CMK (cell line): ENCODE measurements at regions not wholly inside any gene's neighbourhood (a gene's known extent, or its start where the extent isn't known, plus 50 kb on each side); places are given as distances from the start of the nearest gene placed in this dataset.

Source experiments
- DNase-seq: peaks from one replicate; pipeline ENCODE4 v3.0.0-alpha.2; 2010; ENCODE audit warnings: low read depth

DNA sequence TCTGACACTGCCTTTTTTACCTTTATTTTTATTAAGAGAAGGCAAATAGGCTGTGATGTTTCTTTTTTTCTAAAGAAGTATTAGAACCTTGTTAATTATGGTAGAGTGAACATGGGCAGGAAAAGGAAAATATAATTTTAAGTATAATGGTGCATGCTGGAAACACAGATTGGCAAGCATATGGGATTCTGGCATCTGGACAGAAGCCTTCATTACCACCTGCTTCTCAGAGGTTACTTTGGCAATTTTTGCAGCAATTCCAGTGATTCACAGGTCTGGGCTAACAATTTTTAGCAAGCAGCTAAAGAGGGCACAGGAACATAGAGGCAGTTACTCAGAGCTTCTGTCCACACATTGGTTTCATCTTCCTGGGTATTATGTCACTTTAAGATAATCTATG, 258.3 kb downstream of the DIPK2A start:
- DNase-seq, result no peak

DNA sequence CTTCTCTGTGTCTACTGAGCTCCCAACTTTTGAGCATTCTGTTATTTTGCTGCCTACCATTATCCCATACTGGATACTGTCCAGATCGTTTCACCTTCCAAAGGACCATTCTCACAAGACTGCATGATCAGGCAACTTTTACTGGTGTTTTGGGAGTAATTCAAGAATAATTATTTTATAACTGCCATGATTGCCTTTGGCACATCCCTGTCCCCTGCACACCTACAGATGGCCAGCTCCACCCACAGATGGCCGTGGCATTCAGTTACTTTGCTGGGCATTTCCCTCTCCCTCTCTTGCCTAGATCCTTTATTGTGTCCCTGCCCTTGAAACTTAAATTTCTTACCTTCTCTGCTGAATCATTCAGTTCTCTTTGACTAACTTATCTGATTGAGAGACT, 263.9 kb downstream of the DIPK2A start:
- no peak for DNase-seq

DNA sequence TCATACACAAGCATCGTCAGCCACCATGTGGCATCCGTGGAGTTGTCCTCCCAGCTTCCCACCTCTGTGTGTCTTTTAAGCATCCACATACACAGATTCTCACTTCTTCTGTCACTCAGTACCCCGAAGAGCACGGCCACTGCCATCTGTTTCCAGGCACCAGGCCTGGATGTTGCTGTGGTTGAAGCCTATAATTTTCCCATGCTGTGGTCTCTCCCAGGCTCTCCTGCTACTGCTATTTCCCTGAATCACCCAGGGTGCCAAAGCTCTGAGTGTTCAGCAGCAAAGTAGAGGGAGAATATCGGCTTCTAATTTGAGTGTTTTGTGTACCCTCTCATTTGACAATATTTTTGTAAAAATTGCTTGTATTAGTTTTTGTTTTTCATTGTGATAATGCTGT, 265.7 kb downstream of the DIPK2A start:
- no peak for DNase-seq

DNA sequence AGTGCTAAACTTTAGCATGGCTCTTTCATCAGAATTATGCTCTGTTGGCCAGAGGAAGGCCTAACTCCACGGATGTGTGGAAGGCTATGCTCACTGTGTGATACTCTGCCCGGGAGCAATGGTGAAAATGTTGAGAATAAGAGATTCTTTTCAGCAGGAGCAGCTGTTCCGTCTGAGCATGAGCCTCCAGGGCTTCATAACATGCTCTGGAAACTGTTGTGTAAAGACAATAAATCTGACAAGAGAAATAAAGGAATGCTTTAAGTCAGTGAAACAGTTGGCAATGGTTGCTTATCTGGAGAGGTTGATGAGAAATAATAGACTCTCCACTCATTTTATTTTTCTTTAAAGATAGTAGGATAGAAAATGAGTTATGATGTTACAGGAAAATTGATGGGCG, 269.8 kb downstream of the DIPK2A start:
- no peak for DNase-seq

DNA sequence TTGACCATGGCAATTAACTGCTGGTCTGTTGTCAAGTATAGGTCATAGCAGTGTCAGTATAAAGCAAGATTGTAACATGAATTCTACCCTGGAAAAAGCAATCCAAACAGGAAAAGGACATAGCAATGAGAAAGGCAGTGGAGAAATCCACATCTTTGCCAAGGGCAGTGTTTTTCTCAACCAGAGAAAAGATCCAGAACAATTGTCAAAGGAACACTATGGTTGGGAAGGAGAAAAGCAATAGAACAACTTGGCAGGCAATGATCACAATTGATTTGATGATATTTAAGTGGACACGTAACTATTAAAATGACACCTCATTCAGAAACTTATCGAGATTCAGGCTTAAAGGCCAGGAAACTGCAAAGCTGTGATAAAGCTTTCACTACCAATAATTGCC, 271.1 kb downstream of the DIPK2A start:
- DNase-seq, result no peak

DNA sequence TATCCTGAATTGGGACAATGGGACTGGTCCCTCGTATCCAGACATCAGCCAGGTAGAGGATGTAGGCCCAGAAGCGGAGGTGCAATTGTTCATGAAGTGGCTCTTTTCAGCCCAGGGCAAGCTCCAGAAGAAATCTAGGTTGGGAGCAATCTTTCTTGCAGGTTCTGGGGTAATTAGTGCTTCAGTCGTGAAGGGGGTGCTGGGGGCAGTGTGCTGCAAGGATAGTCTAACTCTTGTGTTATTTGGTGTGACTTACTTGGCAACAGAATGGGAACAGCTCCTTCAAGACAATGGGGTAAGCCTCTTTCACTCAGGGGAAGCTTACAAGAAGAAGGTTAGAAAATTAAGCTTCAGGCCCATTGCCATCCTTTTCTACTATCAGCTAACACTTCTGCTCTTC, 273.0 kb downstream of the DIPK2A start:
- DNase-seq, result no peak

DNA sequence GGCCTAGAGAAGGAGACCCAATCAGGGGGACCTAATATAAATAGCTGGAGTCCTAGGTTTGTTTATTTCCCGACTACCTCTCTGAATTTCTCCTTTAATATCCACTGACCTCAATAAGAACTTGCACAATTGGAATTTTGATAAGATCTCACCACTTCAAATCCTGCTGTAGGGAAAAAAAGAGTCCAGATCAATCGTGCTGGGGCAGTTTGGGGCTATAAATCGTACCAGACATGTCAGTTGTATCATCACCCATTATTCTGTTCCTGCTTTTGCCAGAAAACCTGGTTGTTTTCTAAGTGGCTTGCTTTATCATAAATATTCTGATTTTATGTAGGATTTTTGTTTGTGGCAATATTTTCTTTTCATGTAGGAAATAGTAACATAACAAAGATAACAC, 281.3 kb downstream of the DIPK2A start:
- no peak for DNase-seq

DNA sequence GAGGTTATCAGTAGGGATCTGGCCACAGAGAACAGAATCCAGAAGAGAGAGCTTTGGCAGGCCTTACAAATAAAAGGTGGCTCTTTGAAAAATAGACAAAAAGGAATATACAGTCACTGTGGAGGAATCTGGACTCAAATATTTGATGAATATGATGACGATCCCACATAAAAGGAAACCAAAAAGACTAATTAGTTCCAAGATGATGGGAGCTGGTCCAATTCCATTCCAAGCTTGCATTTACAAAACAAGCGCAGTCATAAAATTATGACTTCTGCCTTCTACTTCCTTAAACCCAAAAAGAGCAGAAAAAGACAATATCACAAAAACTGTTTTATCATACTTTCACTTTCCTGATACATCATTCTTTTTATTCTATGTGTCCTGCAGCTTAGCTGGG, 285.8 kb downstream of the DIPK2A start:
- no peak for DNase-seq

DNA sequence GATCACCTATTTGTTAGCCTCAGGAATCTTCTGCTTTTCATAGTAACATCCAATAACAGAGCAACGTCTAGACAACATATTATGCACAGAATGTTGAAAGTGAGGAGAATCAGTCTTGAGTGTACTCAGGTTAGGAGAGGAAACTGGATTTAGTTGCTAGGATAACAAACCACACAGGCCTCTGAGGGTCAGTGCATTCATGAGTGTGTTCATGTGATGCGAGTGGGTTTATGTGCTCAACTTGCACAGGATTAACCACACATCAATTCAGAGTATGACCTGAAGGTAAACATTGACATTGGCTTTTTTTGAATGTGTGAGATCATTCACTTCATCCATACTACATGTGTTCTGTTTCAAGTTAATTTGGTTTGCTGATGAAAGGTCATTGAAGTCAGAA, 287.6 kb downstream of the DIPK2A start:
- no peak for DNase-seq

DNA sequence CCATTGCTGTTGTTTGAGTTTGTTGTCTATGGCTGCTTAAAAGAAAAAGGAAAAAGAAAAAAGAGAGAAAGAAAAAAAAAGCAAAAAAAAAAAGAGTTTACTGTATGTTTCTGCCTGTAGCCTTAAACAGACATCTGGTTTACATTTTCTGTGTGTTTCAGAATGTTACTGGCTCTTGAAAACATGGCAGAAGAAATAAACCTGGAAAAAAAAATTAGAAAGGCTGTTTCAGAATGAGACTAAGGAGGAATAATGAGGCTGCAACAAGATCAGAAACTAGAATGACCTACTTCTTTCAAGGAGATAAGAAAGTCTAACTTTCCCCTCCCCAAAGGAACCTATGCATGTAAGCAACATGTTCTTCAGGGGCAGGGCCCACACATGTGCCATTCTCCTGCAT, 292.1 kb downstream of the DIPK2A start:
- no peak for DNase-seq

DNA sequence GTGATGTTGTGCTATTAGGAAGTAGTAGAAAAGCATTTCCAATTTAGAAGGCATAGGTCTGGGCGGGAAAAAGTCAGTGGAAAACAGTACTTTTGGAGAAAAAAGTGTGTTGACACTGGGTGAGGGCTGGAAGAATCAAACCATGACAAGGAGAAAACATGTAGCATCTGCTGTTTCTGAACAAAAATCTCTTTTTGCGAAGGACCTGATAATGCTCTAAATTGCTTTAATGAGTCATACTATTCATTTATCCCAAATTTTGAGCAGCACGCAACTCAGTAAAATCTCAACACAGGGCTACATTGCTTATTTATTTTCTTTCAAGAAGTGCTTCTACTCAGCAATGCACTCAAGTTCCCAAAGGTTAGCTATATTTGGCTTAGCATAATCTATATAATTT, 292.7 kb downstream of the DIPK2A start:
- no peak for DNase-seq

DNA sequence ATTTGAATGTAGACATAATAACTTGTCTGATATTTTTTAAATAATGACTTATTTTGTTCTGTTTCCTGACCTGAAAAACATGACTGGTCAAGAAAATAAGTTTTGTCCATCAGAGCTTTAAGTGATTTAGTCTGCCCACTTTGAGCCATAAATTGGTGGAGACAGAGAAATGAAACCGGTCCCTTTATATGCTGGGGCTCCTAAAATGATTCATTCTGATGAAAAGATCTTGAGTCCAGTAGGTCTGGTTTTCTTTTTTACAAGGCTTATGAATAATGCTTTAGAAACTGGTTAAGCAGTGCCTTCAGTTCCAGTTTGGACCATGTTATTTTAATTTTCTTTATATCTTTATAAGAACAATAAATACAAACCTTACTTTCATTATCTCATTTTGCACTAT, 293.2 kb downstream of the DIPK2A start:
- DNase-seq, result no peak

DNA sequence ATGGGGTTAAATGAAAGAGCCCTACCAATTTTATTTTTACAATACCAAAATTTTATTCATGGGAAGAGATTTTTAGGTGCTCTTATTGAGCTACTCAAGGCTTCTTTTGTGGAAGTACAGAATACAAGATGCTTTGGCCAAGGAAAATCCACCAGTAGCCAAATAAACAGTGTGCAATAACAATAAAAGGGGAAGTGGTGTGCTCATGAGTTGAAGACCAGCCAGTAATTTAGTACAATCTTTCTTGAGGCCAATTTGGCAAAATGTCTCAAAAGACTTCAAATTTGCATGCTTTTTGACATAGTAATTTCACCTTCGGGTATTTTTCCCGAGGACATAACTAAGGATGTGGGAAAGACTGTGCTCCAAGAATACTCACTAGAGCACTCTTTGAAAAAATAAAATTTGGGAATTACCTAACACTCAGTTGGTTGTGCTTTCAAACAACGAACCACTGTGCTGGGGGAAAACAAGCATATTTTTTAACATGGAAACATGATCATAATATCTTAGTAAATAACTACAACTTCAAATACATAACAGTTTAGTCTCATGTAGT, 294.0 kb downstream of the DIPK2A start:
- no peak for DNase-seq

DNA sequence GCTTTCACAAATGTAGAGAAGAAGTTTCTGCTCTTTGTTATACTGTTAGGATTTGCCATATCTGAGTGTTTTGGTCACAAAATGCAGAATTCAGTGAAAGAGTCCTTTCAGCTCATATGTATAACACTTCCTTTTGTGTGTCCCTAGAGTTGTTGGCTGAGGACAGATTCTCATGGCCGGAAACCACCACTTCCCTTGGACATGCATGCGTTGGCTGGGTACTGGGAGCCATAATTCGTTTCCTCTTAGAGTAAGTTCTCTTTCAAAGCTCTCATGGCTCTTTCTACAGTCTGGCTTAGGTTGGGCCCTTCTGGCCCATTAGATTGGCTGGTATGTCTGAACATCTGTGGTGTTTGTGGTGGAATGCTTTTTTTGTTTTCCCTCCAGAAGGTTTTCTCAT, 298.5 kb downstream of the DIPK2A start:
- no peak for DNase-seq

DNA sequence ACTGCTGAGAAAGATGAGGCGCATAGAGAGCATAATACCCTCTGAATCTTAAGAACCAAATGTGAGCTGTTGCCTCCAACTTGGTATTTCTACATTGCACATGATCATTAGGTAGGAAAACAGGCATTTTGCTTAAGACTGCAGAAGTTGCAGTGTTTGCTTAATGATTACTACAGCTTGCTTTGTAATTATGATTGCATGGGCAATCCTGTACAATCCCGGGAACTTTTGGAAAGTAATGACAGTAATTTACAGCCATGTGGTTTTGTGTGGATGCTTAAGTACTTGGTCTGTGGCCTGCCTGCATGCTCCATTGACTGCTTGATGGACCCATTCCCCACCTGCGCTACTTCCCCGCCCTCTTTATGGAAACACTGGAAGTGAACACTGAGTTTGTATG, 301.1 kb downstream of the DIPK2A start:
- no peak for DNase-seq

DNA sequence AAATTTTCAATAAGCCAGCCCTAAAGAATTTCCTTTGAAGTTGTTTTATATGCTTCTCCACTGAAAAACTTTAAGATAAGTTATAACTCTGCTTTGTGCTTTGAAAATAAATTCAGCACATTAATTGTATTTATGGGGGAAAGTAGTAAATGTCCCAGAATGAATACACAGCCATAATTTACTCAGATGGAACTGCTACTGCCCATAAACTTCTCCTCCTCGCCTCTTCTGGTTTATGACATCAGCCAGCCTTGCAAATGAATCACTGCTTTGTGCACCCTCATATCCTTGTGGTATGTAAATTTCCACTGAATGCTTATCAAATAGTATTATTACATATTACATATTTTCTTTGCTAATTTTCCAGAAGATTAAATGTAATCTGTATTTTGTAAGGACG, 302.0 kb downstream of the DIPK2A start:
- DNase-seq, result no peak

DNA sequence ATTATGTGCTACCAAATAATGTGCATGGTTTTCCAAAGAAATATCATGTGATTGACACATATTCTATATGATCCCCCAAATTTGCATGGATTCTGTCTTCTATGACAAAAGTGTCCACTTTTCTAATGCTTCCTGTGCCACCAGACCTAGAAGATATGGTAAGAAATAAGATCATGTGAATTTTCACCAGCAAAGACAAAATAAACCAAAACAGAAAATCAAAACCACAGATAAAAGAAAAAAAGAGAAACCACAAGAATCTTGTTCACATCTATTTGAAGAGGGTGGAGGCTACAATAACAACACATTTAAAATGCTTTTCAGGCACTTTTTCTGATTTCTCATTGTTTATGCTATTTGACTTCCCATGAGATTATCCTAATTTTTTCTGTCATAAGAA, 303.4 kb downstream of the DIPK2A start:
- no peak for DNase-seq

DNA sequence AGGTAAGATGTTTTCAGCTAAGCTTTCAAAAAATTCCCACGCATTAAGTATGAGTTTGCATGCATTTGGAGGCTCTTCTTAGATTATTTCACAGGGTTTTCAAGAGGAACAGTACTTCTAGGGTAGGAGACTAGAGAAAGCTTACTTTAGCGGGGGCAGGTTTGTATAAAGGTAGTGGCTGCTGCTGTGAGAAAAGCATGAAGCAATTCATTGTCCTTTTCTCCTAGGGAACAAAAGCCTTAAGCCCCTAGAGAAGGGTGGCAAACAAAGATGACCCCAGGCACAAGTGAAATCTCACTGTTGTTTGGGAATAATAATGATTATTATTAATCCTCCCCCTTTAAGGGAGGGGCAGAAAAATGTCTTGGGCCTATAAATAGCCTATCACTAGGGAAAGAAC, 310.7 kb downstream of the DIPK2A start:
- no peak for DNase-seq

DNA sequence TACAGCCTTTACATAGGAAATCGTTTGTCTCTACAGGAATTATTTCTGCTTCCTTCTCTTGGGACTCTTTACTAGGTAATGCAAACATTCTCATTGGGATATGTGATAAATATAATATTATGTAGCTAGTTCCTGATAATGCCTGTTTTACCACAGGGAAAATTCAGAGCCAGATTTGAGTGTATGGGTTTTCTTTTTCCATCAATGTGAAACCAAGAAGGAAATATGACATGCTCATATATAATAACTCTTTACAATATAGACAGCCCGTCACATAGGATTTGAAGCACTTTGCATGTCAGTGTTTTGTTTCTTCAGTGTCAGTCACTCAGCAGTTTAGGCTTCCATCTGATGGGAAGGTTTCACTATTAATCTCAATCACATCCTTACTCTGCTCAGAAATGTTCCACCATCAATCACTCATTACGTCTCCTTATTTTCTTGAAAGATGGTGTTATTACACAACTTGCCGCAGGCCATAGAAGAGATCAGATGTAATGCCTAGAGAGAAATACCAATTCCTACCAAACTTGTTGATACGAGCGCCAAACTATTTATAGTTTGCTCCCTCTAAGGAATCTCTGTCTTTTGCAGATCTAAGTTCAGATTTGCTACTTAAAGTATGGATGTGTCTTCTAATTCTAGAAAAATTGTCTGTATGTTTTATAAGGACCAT, 314.8 kb downstream of the DIPK2A start:
- DNase-seq, result no peak

DNA sequence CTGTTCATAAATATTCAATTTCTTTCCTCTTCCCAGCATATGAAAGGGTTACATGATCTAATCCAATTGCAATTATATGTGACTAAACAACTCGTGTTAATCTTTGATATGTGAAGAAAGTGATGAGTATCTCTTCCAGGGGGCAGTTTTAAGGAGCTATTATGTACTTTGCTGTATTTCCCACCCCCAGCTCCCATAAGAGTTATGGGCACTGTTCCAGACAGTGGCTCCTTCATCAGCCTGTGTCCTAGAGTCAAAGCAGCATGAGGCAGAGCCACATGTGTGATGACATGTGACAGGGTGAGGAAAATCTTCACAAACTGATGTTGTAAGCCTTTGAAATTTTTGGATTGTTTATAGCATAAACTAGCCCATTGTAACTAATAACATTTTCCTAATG, 315.4 kb downstream of the DIPK2A start:
- no peak for DNase-seq

DNA sequence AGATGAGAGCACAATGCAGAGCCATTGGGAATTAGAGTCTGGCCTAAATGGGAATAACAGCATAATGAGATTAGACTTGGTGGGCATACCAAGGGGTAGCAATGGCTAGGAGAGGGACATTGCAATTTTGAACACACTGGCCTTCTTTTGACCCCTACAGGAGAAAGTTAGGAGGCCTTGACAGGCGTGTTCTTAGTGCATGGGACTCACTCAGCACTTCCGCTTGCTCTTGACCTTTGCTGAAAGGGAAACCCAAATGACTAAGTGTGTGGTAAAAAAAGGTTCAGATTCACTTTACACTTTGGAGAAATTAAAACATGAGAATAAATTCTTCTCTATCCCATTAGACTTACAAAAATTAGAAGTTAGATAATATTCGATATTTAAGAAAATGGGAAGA, 317.4 kb downstream of the DIPK2A start:
- DNase-seq, result no peak

DNA sequence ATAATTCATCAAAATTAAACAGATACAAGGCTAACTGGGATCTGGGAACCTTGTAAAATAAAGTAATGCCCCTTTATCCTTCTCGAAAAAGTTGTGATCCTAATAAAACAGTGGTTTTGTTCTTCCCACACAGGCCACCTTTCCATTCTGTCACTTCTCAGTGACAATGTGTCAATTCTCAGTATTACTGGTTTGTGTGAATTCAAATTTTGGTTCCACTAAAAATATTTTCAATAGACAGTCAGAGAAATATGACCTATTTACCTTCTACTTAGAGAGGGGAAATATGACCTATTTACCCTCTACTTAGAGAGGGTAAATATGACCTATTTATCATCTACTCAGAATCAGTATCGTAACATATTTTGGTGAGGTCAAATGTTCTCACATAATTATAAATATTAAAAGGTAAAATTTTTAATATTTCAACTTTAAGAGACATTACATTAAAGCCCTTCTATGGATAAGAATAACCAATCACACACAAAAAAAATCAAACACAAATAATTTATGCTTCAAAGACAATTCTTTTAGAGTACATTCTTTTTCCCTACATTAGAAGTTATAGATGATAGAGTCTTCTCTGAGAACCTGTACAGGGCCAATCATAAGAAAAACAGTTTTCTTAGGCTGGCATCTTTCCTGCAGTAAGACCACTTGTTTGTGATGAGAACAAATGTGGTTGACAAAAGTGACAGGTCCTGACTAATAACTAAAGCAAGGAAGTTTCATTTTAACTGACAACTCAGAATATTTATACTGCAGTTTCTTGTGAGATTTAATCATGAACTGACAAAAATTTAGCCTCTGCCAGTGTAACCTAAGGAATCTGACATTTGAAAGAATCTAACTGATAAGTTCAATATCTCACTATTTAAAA, 323.3 kb downstream of the DIPK2A start:
- no peak for DNase-seq

DNA sequence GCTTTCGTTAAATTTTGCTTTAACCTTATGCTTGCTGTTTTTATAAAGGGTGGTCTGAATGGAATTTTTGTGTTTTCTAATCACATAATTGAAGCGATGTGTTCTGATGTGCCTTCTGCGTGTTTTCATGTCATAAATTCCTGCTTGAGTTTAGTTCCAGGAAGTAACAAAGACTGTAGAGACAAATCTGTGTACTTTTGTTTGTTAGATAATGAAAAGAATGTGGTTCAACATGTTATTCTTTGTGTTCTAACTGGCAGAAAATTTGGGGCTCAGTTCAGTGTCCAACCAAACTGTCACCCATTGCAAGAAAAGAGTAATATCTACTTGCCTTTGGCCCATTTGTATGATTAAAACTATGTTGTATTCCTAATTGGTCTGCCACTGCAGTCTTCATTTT, 324.0 kb downstream of the DIPK2A start:
- no peak for DNase-seq

DNA sequence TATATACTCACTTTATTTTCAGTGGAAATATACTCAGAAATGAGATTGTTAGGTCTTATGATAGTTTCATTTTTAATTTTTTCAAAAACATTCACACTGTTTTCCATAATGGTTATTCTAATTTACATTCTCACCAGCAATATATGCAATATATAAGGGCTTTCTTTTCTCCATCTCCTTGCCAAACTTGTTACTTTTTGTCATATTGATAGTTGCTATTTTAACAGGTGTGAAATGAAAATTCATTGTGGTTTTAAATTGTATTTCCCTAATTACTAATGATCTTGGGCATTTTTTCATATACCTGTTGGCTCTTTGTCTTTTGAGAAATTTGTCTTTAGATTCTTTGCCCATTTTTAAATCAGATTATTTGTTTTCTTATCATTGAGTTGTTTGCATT, 325.2 kb downstream of the DIPK2A start:
- no peak for DNase-seq
